Smooth muscle cell of the brain vasculature (primary cell): ENCODE measurements at regions not wholly inside any gene's neighbourhood (a gene's known extent, or its start where the extent isn't known, plus 50 kb on each side); places are given as distances from the start of the nearest gene placed in this dataset.

ENCODE experiments used
- DNase-seq: peaks from one replicate; pipeline ENCODE4 v3.0.0-alpha.2; 2012; ENCODE audit warnings: low read depth, low spot score

GRCh38 chr5:56622141-56622540 lies 193.2 kb upstream of the MAP3K1 start:
- no peak for DNase-seq

GRCh38 chr5:56620903-56621677 lies 194.3 kb upstream of the MAP3K1 start:
- no peak for DNase-seq

- DNase-seq: no peak
Observed at GRCh38 chr5:56617998-56618397, 197.4 kb upstream of the MAP3K1 start.

- DNase-seq: no peak
Observed at GRCh38 chr5:56616454-56617160, 198.7 kb upstream of the MAP3K1 start.

GRCh38 chr5:56615361-56616153 lies 199.8 kb upstream of the MAP3K1 start:
- DNase-seq: no peak

- DNase-seq: no peak
Observed at GRCh38 chr5:56612759-56613158, 202.6 kb upstream of the MAP3K1 start.

GRCh38 chr5:56612353-56612752 lies 203.0 kb upstream of the MAP3K1 start:
- DNase-seq: no peak

GRCh38 chr5:56610093-56610698 lies 205.2 kb upstream of the MAP3K1 start:
- DNase-seq: no peak

- no peak for DNase-seq
Observed at GRCh38 chr5:56608217-56608925, 207.0 kb upstream of the MAP3K1 start.

- DNase-seq: no peak
Observed at GRCh38 chr5:56607551-56607950, 207.8 kb upstream of the MAP3K1 start.

GRCh38 chr5:56607074-56607473 lies 208.3 kb upstream of the MAP3K1 start:
- DNase-seq: no peak

- no peak for DNase-seq
Observed at GRCh38 chr5:56606192-56606591, 209.2 kb upstream of the MAP3K1 start.

GRCh38 chr5:56605231-56605630 lies 210.1 kb upstream of the MAP3K1 start:
- no peak for DNase-seq

GRCh38 chr5:56601641-56602071 lies 213.7 kb upstream of the MAP3K1 start:
- no peak for DNase-seq

- no peak for DNase-seq
Observed at GRCh38 chr5:56598941-56599340, 216.4 kb upstream of the MAP3K1 start.

GRCh38 chr5:56596155-56596554 lies 219.2 kb upstream of the MAP3K1 start:
- no peak for DNase-seq

GRCh38 chr5:56595566-56595965 lies 219.8 kb upstream of the MAP3K1 start:
- DNase-seq: no peak

- no peak for DNase-seq
Observed at GRCh38 chr5:56594792-56595191, 220.6 kb upstream of the MAP3K1 start.

GRCh38 chr5:56591081-56591480 lies 224.3 kb upstream of the MAP3K1 start:
- no peak for DNase-seq

- no peak for DNase-seq
Observed at GRCh38 chr5:56589481-56589860, 225.9 kb upstream of the MAP3K1 start.
